ENCODE measurements at regions not wholly inside any gene's neighbourhood (a gene's known extent, or its start where the extent isn't known, plus 50 kb on each side); places are given as distances from the start of the nearest gene placed in this dataset.

GRCh38 chr6:142592876-142593275 is 291.1 kb downstream of the ADGRG6 start:
- H3K27me3 Mint-ChIP-seq (ENCODE audit: low read depth): peaks cover 8% of the 10 kb centered on the region
- CTCF ChIA-PET: no interaction called here
- ATAC-seq (no peak), DNase-seq (ENCODE audit: low spot score) (no peak)
- TF ChIP-seq, protein P1, sequence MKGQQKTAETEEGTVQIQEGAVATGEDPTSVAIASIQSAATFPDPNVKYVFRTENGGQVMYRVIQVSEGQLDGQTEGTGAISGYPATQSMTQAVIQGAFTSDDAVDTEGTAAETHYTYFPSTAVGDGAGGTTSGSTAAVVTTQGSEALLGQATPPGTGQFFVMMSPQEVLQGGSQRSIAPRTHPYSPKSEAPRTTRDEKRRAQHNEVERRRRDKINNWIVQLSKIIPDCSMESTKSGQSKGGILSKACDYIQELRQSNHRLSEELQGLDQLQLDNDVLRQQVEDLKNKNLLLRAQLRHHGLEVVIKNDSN (CRISPR knock-in tag; IDR thresholded peaks at IDR 0.05): no peak
- TF ChIP-seq, protein P2, sequence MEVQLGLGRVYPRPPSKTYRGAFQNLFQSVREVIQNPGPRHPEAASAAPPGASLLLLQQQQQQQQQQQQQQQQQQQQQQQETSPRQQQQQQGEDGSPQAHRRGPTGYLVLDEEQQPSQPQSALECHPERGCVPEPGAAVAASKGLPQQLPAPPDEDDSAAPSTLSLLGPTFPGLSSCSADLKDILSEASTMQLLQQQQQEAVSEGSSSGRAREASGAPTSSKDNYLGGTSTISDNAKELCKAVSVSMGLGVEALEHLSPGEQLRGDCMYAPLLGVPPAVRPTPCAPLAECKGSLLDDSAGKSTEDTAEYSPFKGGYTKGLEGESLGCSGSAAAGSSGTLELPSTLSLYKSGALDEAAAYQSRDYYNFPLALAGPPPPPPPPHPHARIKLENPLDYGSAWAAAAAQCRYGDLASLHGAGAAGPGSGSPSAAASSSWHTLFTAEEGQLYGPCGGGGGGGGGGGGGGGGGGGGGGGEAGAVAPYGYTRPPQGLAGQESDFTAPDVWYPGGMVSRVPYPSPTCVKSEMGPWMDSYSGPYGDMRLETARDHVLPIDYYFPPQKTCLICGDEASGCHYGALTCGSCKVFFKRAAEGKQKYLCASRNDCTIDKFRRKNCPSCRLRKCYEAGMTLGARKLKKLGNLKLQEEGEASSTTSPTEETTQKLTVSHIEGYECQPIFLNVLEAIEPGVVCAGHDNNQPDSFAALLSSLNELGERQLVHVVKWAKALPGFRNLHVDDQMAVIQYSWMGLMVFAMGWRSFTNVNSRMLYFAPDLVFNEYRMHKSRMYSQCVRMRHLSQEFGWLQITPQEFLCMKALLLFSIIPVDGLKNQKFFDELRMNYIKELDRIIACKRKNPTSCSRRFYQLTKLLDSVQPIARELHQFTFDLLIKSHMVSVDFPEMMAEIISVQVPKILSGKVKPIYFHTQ (CRISPR knock-in tag; IDR thresholded peaks at IDR 0.05): no peak
- no peak for TF ChIP-seq NFE2L1 (CRISPR knock-in tag; IDR thresholded peaks at IDR 0.05)
- TF ChIP-seq, protein P3, sequence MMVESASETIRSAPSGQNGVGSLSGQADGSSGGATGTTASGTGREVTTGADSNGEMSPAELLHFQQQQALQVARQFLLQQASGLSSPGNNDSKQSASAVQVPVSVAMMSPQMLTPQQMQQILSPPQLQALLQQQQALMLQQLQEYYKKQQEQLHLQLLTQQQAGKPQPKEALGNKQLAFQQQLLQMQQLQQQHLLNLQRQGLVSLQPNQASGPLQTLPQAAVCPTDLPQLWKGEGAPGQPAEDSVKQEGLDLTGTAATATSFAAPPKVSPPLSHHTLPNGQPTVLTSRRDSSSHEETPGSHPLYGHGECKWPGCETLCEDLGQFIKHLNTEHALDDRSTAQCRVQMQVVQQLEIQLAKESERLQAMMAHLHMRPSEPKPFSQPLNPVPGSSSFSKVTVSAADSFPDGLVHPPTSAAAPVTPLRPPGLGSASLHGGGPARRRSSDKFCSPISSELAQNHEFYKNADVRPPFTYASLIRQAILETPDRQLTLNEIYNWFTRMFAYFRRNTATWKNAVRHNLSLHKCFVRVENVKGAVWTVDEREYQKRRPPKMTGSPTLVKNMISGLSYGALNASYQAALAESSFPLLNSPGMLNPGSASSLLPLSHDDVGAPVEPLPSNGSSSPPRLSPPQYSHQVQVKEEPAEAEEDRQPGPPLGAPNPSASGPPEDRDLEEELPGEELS (CRISPR knock-in tag; IDR thresholded peaks at IDR 0.05): no peak
- TF ChIP-seq HMGXB4 (CRISPR knock-in tag; IDR thresholded peaks at IDR 0.05): no peak
- TF ChIP-seq ELF4 (CRISPR knock-in tag; IDR thresholded peaks at IDR 0.05; ENCODE audit: low read depth): no peak
- TF ChIP-seq NR3C1 (CRISPR knock-in tag; conservative IDR thresholded peaks at IDR 0.05; ENCODE audit: low read depth): no peak
- no peak for TF ChIP-seq CBFB (CRISPR knock-in tag; IDR thresholded peaks at IDR 0.05; ENCODE audit: low read depth)
- TF ChIP-seq ATF3 (CRISPR knock-in tag; conservative IDR thresholded peaks at IDR 0.05): no peak
- TF ChIP-seq TEAD4 (CRISPR knock-in tag; IDR thresholded peaks at IDR 0.05): no peak
- TF ChIP-seq PREB (CRISPR knock-in tag; IDR thresholded peaks at IDR 0.05; ENCODE audit: borderline replicate concordance): no peak
- no peak for TF ChIP-seq ZNF219 (CRISPR knock-in tag; IDR thresholded peaks at IDR 0.05; ENCODE audit: borderline replicate concordance)
- TF ChIP-seq EMX1 (CRISPR knock-in tag; IDR thresholded peaks at IDR 0.05): no peak
- no peak for TF ChIP-seq E2F1 (CRISPR knock-in tag; IDR thresholded peaks at IDR 0.05)
- TF ChIP-seq, protein P4, sequence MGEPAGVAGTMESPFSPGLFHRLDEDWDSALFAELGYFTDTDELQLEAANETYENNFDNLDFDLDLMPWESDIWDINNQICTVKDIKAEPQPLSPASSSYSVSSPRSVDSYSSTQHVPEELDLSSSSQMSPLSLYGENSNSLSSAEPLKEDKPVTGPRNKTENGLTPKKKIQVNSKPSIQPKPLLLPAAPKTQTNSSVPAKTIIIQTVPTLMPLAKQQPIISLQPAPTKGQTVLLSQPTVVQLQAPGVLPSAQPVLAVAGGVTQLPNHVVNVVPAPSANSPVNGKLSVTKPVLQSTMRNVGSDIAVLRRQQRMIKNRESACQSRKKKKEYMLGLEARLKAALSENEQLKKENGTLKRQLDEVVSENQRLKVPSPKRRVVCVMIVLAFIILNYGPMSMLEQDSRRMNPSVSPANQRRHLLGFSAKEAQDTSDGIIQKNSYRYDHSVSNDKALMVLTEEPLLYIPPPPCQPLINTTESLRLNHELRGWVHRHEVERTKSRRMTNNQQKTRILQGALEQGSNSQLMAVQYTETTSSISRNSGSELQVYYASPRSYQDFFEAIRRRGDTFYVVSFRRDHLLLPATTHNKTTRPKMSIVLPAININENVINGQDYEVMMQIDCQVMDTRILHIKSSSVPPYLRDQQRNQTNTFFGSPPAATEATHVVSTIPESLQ (CRISPR knock-in tag; IDR thresholded peaks at IDR 0.05): no peak
- TF ChIP-seq ZNF138 (CRISPR knock-in tag; conservative IDR thresholded peaks at IDR 0.05): no peak
- no peak for TF ChIP-seq RORB (CRISPR knock-in tag; IDR thresholded peaks at IDR 0.05)
- TF ChIP-seq TEAD1 (CRISPR knock-in tag; IDR thresholded peaks at IDR 0.05): no peak
- no peak for TF ChIP-seq ZBTB21 (CRISPR knock-in tag; IDR thresholded peaks at IDR 0.05; ENCODE audit: borderline replicate concordance)
- no peak for TF ChIP-seq NR2C2 (CRISPR knock-in tag; IDR thresholded peaks at IDR 0.05)
- no peak overlapping the region for H3K27ac Mint-ChIP-seq
- H3K4me3 Mint-ChIP-seq: no peak overlapping the region
- peaks cover 14% of the 10 kb centered on the region for H3K36me3 Mint-ChIP-seq
- H3K4me1 Mint-ChIP-seq: peaks cover 16% of the 10 kb centered on the region
- peaks cover 33% of the 10 kb centered on the region for H3K9me3 Mint-ChIP-seq
- POLR2A ChIA-PET: no interaction called here

Measured in WTC11 (cell line).